GM12878 (cell line): ENCODE measurements at regions not wholly inside any gene's neighbourhood (a gene's known extent, or its start where the extent isn't known, plus 50 kb on each side); places are given as distances from the start of the nearest gene placed in this dataset.

Experiments used
- ATAC-seq: fragments of 200-7000 bp; cut with Tn5 transposase; 3 replicates; pipeline ENCODE4 v1.9.1; 2020; ENCODE audit warnings: mild to moderate bottlenecking, moderate library complexity
- BruUV-seq: library from RNA; stranded (reverse); fragments of 400-500 nt; replicated peaks from 2 replicates; lab custom pipeline; 2021; lab: Mats Ljungman, UMichigan
- CTCF ChIA-PET: fragments of 300-600 bp; sonication (Branson Sonifier 250); formaldehyde crosslinking; extraction: SDS; loops from one replicate; lab custom pipeline; 2021; ENCODE audit warnings: inconsistent platforms; lab: Yijun Ruan, JAX
- POLR2A ChIA-PET: fragments of 350-600 bp; formaldehyde crosslinking; extraction: SDS; loops from one replicate; lab custom pipeline; 2021; ENCODE audit warnings: inconsistent platforms; lab: Charles Lee
- RAD21 ChIA-PET: fragments of 300-600 bp; sonication (Branson Sonifier 250); formaldehyde crosslinking; loops from one replicate; lab custom pipeline; 2023; ENCODE audit warnings: antibody characterized with exemption; ENCODE audit not compliant: unreplicated experiment; lab: Charles Lee
- SMC1A ChIA-PET: fragments of 300-600 bp; sonication (Branson Sonifier 250); formaldehyde crosslinking; loops from one replicate; lab custom pipeline; 2023; ENCODE audit not compliant: unreplicated experiment, uncharacterized antibody; lab: Charles Lee
- DNase-seq: peaks from one replicate; pipeline ENCODE4 v3.0.0-alpha.2; 2011; ENCODE audit warnings: low read depth, low spot score
- FAIRE-seq: peaks from 3 replicates; lab custom pipeline; 2011; peaks lifted over from hg19 to GRCh38; lab: Jason Lieb, UNC
- H2AFZ ChIP-seq: 2 replicates; pipeline ENCODE4 v1.6.0; 2011; ENCODE audit warnings: low read depth, low read length, control low read depth; ENCODE audit not compliant: control insufficient read depth
- H3K27ac ChIP-seq: 2 replicates; pipeline ENCODE4 v1.5.1; 2011; ENCODE audit warnings: control low read depth; ENCODE audit not compliant: control insufficient read depth, insufficient read depth
- H3K27me3 ChIP-seq, 2 experiments: replicated peaks in 1 of 2; 2 replicates each; pipeline versions ENCODE4 v1.6.0 to v1.6.1; 2011; ENCODE audit warnings: low read length in 1 of 2; ENCODE audit not compliant: control insufficient read depth in 2 of 2, insufficient read depth in 2 of 2
- H3K36me3 ChIP-seq, 2 experiments: 2 replicates each; pipeline ENCODE4 v1.5.1; 2011; ENCODE audit warnings: low read length in 1 of 2; ENCODE audit not compliant: control insufficient read depth in 2 of 2, insufficient read depth in 2 of 2
- H3K4me1 ChIP-seq: 2 replicates; pipeline ENCODE4 v1.6.1; 2011; ENCODE audit warnings: mild to moderate bottlenecking, low read length, moderate library complexity, mixed read lengths; ENCODE audit not compliant: control insufficient read depth, insufficient read depth
- H3K4me2 ChIP-seq: 2 replicates; pipeline ENCODE4 v1.6.0; 2011; ENCODE audit warnings: control low read depth; ENCODE audit not compliant: control insufficient read depth, insufficient read depth
- H3K4me3 ChIP-seq: fragments of 200-600 bp; sonication (generic); 2 replicates; pipeline ENCODE4 v1.5.1; 2016
- H3K79me2 ChIP-seq: 2 replicates; pipeline ENCODE4 v1.6.0; 2011; ENCODE audit warnings: low read length; ENCODE audit not compliant: control insufficient read depth, insufficient read depth
- H3K9ac ChIP-seq: 2 replicates; pipeline ENCODE4 v1.8.0; 2011; ENCODE audit warnings: low read length, control low read depth, mixed read lengths; ENCODE audit not compliant: control insufficient read depth, insufficient read depth
- H3K9me3 ChIP-seq: replicated peaks from 3 replicates; pipeline ENCODE4 v1.5.1; 2011; ENCODE audit warnings: mild to moderate bottlenecking, low read length; ENCODE audit not compliant: control insufficient read depth, insufficient read depth
- H4K20me1 ChIP-seq: 2 replicates; pipeline ENCODE4 v1.6.0; 2011; ENCODE audit not compliant: control insufficient read depth, insufficient read depth
- ASH2L ChIP-seq: fragments of 300-600, 200-600 bp; sonication (generic); IDR thresholded peaks from 2 replicates; pipeline ENCODE4 v1.6.1; 2017; ENCODE audit warnings: low read depth, mild to moderate bottlenecking, borderline replicate concordance
- BCL3 ChIP-seq: IDR thresholded peaks from 2 replicates; pipeline ENCODE4 v1.6.1; 2011; ENCODE audit warnings: borderline replicate concordance, low read depth, mild to moderate bottlenecking, moderate library complexity, low read length; ENCODE audit not compliant: insufficient read depth, poor library complexity, severe bottlenecking
- CEBPZ ChIP-seq: fragments of 150-350 bp; IDR thresholded peaks from 2 replicates; pipeline ENCODE4 v1.6.1; 2016; ENCODE audit warnings: low read depth, low read length
- CHD2 ChIP-seq: IDR thresholded peaks from 2 replicates; pipeline ENCODE4 v1.6.1; 2011; ENCODE audit warnings: low read depth, low read length, improper control_type of control experiment, borderline replicate concordance
- CREM ChIP-seq: IDR thresholded peaks from 2 replicates; pipeline ENCODE4 v1.6.1; 2014; ENCODE audit warnings: antibody characterized with exemption, low read depth
- FOXK2 ChIP-seq: fragments of 450-650 bp; IDR thresholded peaks from 2 replicates; pipeline ENCODE4 v1.6.1; 2017; ENCODE audit warnings: mild to moderate bottlenecking, moderate library complexity
- KLF5 ChIP-seq: fragments of 450-650 bp; IDR thresholded peaks from 2 replicates; pipeline ENCODE4 v1.6.1; 2014; ENCODE audit warnings: mild to moderate bottlenecking; ENCODE audit not compliant: partially characterized antibody
- MEF2A ChIP-seq: IDR thresholded peaks from 2 replicates; pipeline ENCODE4 v1.6.1; 2011; ENCODE audit warnings: low read depth, mild to moderate bottlenecking, low read length, moderate library complexity; ENCODE audit not compliant: insufficient read depth
- NRF1 ChIP-seq: conservative IDR thresholded peaks from 2 replicates; pipeline ENCODE4 v1.6.1; 2011; ENCODE audit warnings: mild to moderate bottlenecking, low read depth, low read length, improper control_type of control experiment
- POLR2A ChIP-seq: IDR thresholded peaks from 2 replicates; pipeline ENCODE4 v1.6.1; 2011; ENCODE audit warnings: low read depth, mild to moderate bottlenecking, low read length
- POLR2AphosphoS2 ChIP-seq: IDR thresholded peaks from 2 replicates; pipeline ENCODE4 v1.6.1; 2011; ENCODE audit warnings: low read depth, mild to moderate bottlenecking, low read length, improper control_type of control experiment, moderate library complexity
- TCF12 ChIP-seq: IDR thresholded peaks from 2 replicates; pipeline ENCODE4 v1.6.1; 2011; ENCODE audit warnings: low read depth, mild to moderate bottlenecking, low read length
- YBX1 ChIP-seq: fragments of 450-650 bp; IDR thresholded peaks from 2 replicates; pipeline ENCODE4 v1.6.1; 2016; ENCODE audit warnings: antibody characterized with exemption
- in situ Hi-C: fragments of 300-500 bp; cut with MboI; formaldehyde crosslinking; loops from 9 replicates; pipeline ENCODE4 v1.14.3; 2018; ENCODE audit warnings: mixed read lengths
- intact Hi-C: fragments of 100-400 bp; cut with micrococcal nuclease; formaldehyde crosslinking; loops from one replicate; pipeline ENCODE4 v1.14.2; 2022; ENCODE audit not compliant: unreplicated experiment
- TF ChIP-seq, protein P1 (sequence below): fragments of 450-650 bp; IDR thresholded peaks from 2 replicates; pipeline ENCODE4 v1.6.1; 2017; ENCODE audit warnings: mild to moderate bottlenecking, low read depth, inconsistent platforms; ENCODE audit not compliant: poor library complexity, severe bottlenecking

- TF ChIP-seq BCL3 (no peak), ASH2L (no peak), POLR2AphosphoS2 (no peak), YBX1 (no peak), FOXK2 (no peak), NRF1 (no peak), MEF2A (no peak), CHD2 (no peak), POLR2A (no peak)
These were observed 414.8 kb upstream of the STXBP6 start (continued) for GRCh38 chr14:25464772-25465171.

GRCh38 chr14:25464078-25464477 is 414.1 kb upstream of the STXBP6 start:
- POLR2A ChIA-PET, result no interaction called here
- intact Hi-C loops, result no loop called here
- SMC1A ChIA-PET, result interaction anchor here (0.7 to 1.7 kb wide), 4 partner anchors 12 to 23 kb away, joined by 3 to 4 read pairs (median 3); no protein-coding TSS in a partner anchor
- no peak for TF ChIP-seq CREM
- TF ChIP-seq POLR2AphosphoS2, result no peak
- no peak for TF ChIP-seq CEBPZ
- TF ChIP-seq, protein P1, sequence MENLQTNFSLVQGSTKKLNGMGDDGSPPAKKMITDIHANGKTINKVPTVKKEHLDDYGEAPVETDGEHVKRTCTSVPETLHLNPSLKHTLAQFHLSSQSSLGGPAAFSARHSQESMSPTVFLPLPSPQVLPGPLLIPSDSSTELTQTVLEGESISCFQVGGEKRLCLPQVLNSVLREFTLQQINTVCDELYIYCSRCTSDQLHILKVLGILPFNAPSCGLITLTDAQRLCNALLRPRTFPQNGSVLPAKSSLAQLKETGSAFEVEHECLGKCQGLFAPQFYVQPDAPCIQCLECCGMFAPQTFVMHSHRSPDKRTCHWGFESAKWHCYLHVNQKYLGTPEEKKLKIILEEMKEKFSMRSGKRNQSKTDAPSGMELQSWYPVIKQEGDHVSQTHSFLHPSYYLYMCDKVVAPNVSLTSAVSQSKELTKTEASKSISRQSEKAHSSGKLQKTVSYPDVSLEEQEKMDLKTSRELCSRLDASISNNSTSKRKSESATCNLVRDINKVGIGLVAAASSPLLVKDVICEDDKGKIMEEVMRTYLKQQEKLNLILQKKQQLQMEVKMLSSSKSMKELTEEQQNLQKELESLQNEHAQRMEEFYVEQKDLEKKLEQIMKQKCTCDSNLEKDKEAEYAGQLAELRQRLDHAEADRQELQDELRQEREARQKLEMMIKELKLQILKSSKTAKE, result no peak
- no peak for TF ChIP-seq TCF12
- no peak for TF ChIP-seq KLF5

More at GRCh38 chr14:25464078-25464477, 414.1 kb upstream of the STXBP6 start:
- H3K4me2 ChIP-seq, result no peak overlapping the region
- H3K27me3 ChIP-seq, result no peaks in the 10 kb centered on the region
- no peak overlapping the region for H3K27ac ChIP-seq
- H2AFZ ChIP-seq, result no peak overlapping the region
- ChIA-PET CTCF (interaction anchor here (3.2 kb wide), 1 partner anchor 33 kb away, joined by 11 read pairs; no protein-coding TSS in a partner anchor), RAD21 (interaction anchor here (0.6 kb wide), 1 partner anchor 1223 kb away, joined by 3 read pairs; no protein-coding TSS in a partner anchor)
- ATAC-seq (no peak), DNase-seq (no peak), FAIRE-seq (no peak)
- BruUV-seq, result no TSS peak
- H3K9me3 ChIP-seq, result no peaks in the 10 kb centered on the region; the same call in 2 of the 3 replicates
- no peak overlapping the region for H3K9ac ChIP-seq
- in situ Hi-C loops, result no loop called here
- H3K4me3 ChIP-seq, result no peak overlapping the region
- H3K4me1 ChIP-seq, result no peaks in the 10 kb centered on the region
- H3K36me3 ChIP-seq, result no peaks in the 10 kb centered on the region
- H3K79me2 ChIP-seq, result no peaks in the 10 kb centered on the region
- no peaks in the 10 kb centered on the region for H4K20me1 ChIP-seq
